Cardiac septum (tissue), 1 donor: ENCODE measurements at regions not wholly inside any gene's neighbourhood (a gene's known extent, or its start where the extent isn't known, plus 50 kb on each side); places are given as distances from the start of the nearest gene placed in this dataset.
"Not testable (repeated sequence)": the region's sequence is repeated elsewhere in the genome, so short reads cannot be mapped to it uniquely, and the experiment has no call there.

Source experiments
- DNase-seq: peaks from one replicate; pipeline ENCODE4 v3.0.0-alpha.2; 2020; ENCODE audit warnings: low spot score
- intact Hi-C: fragments of 100-400 bp; cut with DNase I; formaldehyde crosslinking; loops from one replicate; pipeline ENCODE4 v1.14.0; 2022
- donor health status: DM: no; HTN: no; CAD: no.

DNA sequence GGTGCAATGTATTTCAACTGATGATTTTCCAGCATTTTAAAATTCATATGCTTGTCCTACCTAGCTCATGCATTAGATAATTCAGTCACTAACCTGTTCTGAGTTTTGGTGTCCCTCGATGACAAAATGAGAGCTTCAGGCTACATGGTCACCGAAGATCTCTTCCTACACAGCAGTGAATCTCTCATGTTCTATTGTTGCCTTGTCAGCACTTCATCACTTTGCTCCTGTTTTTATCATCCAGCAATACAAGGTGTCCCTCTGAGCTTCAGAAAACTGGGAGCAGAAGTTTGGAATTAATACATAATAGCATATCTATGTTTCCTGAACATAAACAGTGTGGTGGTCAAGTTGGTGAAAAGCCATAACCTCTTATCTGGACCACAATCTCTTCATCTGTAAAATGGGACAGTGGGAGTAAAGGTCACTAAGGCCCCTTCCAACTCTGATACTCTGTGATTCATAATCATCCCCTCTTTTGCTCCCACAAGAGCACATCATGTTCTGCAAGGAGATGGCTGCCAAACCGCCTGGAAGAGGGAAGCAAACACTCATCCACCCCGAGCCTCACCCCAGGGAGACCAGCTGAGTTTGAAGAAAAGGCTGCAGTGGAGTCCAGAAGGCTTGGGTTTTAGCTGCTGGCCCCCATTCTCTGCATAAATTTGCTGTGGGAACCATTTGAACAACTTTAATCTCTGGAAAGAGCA lies 137.9 kb upstream of the F3 start:
- intact Hi-C loops = no loop called here

DNA sequence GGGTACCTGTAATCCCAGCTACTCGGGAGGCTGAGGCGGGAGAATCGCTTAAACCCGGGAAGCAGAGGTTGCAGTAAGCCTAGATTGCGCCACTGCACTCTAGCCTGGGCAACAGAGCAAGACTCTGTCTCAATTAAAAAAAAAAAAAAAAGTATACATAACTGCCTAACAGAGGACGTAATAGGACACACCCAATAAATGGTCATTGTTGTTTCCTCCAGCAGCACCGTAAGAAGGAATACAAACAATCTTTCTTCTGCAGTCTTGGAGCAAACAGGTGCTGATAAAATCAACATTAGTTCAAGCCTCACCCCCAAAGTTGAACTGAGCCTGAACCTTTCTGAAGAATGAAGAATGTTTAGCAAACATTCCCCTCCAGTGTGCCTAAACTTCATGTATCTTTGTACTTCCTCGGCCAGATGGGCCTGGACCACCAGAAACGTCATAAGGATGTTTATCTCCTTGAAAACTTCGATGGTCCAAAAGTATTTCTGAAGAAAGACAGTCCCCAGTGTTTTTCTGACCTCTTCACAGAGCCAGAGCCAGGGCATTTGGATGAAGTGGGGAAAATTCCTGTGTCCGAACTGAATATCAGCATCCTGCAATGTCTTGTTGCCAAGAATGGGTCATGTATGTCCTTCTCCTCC lies 136.8 kb upstream of the F3 start:
- intact Hi-C loops = no loop called here
- DNase-seq = no peak

More for the DNA sequence above, 137.9 kb upstream of the F3 start:
- DNase-seq = no peak

DNA sequence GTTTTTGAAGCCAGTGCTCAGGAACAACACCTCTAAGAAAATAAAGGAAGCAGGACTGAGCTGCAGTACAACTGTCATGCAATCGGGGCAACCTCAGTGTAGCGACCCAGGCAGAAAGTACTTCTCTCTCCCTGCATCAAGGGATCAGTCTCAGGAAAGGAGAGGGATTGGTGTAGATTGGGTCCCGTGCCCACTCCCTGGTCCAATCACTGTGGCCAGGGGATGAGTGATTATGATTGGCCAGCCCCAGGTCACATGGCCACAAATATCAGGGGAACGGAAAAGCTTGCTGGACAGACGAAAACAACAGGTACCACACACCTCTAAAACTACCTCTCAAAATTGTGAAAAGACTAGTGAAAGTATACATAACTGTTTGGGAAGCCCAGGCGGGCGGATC lies 136.2 kb upstream of the F3 start:
- no peak for DNase-seq
- intact Hi-C loops = no loop called here

DNA sequence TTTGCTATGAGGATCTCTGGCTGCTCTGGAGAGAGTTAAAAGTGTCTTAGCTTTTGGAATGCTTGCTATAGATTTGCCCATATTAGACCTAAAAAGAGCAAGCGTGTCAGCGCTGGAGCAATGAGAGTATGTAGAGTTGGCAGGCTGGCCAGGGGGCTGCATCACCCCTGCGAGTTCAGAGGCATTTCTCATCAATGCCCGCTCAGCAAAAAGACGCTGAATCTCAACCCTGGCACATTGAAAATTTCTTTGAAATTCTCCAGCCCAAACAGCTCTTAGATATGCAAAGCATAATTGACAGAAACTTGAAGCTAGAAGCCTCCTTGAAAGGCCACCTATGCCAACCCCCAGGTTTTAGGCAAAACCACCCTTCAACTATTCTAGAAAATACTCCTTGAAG lies 135.5 kb upstream of the F3 start:
- intact Hi-C loops = no loop called here
- DNase-seq = no peak

DNA sequence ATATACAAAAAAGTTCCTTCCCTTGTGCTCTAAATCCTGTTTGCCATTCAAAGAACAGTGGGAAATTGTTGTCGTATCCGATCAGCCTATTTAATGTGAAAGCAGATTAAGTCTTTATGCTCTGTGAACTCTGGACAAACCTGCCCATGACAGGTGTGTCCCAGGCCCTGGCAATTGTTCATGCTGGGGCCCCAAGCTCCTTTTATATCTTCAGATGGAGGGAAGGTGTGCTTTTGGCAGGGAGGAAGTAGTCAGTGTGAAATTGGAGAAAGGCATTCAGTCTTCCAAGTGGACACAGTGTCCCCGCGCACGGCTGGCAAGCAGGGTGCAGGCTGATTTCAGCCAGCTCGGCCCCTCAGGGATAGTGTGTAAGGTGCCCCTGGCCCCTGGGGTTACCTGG lies 135.1 kb upstream of the F3 start:
- intact Hi-C loops = no loop called here
- DNase-seq = no peak

DNA sequence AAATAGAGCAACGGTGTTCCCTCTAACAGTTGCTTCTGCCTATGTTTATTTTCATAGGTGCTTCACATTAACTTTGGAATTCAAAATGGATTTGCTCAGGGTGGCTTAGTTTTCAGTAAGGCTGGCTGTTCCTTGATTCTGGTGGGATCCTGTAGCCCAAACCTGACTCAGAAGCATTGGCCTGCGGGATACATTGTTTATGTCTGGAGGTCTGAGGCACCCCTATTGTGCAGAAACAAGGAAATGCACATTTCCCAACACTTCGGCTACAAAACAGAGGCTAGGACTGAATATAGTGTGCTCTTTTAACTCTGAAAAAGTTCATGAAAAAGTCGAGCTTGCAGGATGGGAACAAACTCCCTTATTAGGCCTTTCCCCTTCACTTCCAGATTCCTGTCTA lies 133.8 kb upstream of the F3 start:
- no peak for DNase-seq
- intact Hi-C loops = no loop called here

DNA sequence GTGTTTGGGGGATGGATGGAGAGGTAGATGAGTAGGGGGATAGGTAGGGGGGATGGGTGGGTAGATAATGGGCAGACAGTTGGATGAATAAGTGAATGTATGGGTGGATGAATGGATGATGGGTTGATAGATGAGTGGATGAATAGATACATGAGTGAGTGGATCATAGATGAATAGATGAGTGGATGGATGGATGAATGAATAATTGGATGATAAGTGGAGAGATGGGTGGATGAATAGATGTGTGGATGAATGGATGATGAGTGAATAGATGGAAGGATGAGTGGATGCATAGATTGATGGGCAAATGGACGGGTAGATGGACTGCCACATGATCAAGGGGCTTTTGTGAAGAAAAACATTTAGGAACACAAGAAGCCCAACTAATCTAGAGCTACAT lies 133.3 kb upstream of the F3 start:
- DNase-seq = no peak
- intact Hi-C loops = no loop called here

DNA sequence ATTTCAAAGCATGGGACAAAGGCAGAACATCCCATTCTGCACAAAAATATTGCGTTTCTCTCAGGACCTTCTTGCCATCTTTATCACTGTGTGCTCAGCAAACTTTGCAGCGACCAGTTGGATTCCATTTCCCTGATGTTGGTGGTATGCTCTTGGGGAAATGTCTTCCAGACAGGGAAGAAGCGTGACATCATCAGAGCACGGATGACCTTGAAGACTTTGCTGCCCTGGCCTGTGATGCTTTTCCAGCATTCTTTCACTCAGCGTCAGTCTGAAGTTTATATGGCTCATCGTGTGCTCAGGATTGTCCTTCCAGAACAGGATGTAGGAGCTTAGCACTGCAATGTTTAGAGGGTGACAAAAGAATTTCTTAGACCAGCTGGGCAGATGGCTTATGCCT lies 131.4 kb upstream of the F3 start:
- no peak for DNase-seq
- intact Hi-C loops = no loop called here

DNA sequence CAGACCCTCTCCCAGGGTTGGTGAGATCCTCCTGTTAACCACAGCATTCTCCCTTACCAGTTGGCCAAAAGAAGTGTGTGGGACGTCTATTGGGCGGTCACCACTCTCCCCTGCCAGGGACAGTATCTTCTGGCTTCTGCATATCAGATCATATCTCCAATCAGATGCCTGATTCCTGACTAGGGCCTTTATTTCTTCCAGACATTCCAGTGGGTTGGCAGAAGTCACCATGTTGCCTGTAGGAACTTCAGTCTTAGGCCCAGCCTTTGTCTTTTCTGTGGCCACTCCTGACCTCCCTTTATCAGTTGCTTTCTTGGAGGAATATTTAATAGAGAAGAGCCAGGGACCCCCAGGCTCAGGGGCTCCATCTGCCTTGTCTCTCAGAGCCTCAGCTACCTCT lies 130.4 kb upstream of the F3 start:
- intact Hi-C loops = no loop called here
- no peak for DNase-seq

DNA sequence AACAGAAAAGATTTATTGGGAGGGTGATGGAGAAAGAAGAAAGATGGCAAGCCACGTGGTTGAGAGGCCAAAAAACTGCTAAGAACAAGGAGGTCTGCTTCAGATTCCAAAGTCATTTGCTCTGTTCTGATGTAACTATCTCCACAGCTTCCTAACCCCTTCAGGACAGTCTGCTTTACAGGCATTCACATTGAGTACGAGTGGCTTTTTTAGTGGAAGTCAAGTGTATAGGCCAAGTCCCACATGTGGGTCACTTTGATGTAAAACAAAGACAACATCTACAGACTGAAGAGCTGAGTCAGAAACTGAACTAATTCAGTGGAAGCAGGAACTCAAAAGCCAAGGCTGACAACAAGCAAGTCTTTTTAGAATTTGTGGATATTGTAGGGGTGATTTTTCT lies 128.7 kb upstream of the F3 start:
- no peak for DNase-seq
- intact Hi-C loops = no loop called here

DNA sequence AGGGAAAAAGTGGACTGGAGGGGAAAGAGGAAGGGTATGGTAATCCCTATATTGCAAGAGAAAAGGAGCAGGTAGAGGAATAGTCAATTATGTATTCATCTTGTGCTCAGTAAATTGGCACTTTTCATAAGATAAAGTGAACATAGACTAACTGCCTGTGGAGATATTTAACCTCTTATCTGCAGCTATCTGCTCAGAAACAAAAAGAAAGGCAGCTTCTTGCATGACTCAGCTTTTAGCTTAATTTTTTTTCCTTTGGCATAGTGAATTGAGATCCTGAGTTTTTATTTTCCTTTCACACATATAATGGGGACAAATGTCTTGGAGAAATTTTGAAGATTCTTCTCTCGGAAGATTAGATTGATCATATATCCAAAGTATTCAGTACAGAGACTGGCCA lies 127.6 kb upstream of the F3 start:
- intact Hi-C loops = no loop called here

DNA sequence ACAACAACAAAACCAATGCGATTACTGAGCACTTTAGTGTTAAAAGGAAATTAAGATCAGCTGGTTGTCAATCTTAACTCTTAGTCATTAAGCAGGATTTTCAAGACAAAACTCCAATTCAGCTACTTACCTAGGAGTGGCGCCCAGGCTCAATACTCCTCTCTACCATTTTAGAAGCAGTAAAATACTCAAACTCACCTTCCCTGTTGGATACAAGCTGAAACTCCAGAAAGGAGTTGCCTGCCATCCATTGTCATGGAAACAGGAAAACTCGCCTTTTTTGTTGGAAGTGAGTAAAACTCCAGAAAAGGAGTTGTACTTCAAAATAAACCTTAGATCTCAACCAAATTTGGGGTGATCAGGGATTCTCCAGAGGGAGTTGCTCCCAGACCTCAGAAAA lies 127.0 kb upstream of the F3 start:
- DNase-seq = no peak
- intact Hi-C loops = no loop called here

More for the DNA sequence above, 127.6 kb upstream of the F3 start:
- DNase-seq = no peak

DNA sequence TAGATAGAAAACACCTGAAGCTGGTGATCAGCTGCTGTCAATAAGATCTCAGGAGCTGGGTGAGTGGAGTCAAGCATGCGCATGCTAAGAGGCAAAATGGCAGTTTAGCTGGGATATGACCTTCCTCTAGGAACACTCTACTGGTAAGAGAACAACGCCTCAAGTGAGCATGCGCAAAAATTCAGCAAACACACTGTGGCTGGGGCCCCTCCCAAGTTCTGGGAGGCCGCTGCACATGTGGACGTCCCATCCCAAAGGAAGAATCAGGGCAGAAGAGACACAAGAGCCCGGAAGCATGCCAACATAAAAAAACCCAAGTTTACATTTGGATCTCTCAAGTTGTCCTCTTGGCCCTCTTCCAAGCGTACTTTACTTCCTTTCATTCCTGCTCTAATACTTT lies 126.3 kb upstream of the F3 start:
- DNase-seq = no peak
- intact Hi-C loops = no loop called here

DNA sequence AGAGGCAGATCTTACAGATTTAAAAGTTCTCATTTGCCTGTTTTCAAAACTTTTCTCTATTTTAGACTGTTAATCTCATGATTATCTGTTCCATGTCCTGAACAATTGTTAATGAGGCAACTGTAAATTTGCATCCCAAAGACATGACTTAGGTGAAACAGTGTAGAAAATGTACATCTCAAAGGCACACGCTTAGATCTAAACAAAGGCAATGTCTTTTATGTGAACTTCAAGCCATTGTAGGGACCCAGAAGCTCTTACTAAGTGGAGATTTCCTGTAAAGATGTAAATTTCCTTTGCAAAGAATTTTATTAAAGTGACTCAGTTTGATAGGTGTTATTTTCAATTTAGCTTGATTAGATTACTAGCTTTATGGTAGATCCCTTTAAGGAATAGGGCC lies 125.2 kb upstream of the F3 start:
- no peak for DNase-seq
- intact Hi-C loops = no loop called here

DNA sequence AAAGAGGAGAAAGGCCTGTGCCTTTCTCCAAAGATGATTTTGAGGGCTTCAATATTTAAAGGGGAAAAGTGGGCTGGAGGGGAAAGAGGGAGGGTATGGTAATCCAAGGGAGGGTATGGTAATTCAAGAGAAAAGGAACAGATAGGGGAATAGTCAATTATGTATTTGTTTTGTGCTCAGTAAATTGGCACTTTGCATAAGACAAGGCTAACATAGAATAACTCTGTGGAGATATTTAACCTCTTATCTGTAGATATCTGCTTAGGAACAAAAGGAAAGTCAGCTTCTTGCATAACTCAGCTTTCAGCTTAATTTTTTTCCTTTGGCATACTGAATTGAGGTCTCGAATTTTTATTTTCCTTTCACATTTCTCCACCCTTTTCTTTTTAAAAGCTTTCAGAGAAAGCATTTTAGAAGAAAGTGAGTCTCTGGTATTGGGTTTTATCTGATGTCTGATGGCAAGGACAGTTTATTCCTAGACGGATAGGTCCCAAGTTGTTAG lies 119.9 kb upstream of the F3 start:
- no peak for DNase-seq
- intact Hi-C loops = no loop called here

DNA sequence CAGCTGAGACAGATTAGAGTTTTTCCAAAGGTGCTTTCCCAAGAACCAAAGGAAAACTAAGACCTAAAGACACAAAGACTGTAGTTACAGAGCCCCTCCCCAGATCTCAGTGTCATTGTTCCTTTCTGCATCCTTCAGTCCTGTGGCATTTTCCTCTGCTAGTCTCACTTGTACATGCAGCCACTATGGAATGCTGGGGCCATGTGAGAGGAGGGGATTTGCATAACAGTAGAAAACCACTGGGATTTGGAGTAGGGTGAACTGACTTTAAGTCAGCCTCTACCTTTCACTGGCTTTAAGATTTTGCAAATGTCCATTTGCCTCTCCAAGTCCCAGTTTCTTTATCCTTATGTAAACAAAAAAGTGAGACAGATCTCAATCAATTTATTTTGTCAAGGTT lies 119.4 kb upstream of the F3 start:
- intact Hi-C loops = no loop called here

DNA sequence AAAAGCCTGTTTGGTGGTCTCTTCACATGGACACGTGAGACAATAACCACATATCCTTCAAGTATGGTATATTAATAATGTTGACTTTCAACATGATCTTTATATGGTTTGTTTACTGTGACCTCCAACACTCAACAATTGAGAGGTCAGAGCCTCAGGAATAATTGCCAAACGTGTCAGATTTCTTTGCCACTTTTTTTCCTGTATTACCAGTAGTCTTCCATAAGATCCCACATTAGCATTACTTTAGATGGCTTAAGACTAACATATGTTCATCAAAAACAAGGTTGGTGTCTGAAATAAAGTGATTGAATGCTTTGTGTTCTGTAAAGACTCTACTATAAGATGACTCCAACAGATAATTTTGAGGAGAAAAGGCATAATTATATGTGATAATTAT lies 118.7 kb upstream of the F3 start:
- intact Hi-C loops = no loop called here
- DNase-seq = no peak

More for the DNA sequence above, 119.4 kb upstream of the F3 start:
- no peak for DNase-seq

DNA sequence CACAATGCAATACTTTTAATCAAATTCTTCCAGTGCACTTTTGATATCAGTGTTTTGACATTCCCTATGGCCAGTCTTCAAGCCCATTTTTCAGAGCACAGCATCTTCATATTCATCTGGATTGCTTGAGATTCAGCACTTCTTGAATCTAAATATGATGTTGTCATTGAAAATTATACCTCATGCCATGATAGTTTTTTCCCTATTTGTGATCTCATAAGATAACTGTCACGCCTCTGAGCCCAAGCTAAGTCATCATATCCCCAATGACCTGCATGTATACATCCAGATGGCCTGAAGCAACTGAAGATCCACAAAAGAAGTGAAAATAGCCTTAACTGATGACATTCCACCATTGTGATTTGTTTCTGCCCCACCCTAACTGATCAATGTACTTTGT lies 117.6 kb upstream of the F3 start:
- not testable (repeated sequence) for DNase-seq
- intact Hi-C loops = loop anchor here (2.0 to 5.0 kb wide), 2 partner anchors 117 to 144 kb away; partner anchors contain the start of gene F3

DNA sequence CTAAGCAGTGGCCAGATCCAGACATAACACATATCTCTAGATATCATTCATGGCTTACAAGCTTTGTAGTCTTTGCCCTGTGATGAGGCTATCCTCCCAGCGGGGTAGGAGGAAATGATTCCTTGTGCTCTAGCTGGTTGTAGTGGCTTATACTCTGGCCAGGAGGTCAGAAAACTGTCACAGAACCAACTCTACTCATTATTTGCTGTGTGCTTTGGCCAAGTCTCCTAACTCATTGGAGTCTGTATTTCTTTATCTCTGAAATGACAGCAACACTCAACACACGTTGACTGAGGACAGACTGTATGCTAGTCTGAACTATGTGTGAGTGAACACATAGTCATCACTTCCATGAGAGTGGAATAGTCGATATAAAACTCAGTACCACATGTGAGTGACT lies 116.7 kb upstream of the F3 start:
- intact Hi-C loops = loop anchor here (2.0 to 5.0 kb wide), 2 partner anchors 116 to 145 kb away; partner anchors contain the start of gene F3
- DNase-seq = no peak

DNA sequence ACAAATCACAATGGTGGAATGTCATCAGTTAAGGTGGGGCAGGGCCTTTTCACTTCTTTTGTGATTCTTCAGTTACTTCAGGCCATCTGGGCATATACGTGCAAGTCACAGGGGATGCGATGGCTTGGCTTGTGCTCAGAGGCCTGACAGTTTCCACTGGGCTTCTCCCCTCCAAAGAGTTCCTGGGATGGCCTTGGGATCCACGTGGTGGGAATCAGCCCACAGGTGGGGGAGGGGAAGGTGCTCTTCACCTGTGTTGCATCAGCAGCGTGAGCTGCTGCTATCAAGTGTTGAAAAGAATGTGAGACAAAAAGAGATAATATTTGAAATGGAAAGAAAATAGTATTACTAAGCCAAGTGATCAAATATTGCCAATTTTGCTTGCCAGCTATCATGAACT lies 116.2 kb upstream of the F3 start:
- intact Hi-C loops = loop anchor here (2.0 to 5.0 kb wide), 2 partner anchors 115 to 145 kb away; partner anchors contain the start of gene F3
- DNase-seq = not testable (repeated sequence)

DNA sequence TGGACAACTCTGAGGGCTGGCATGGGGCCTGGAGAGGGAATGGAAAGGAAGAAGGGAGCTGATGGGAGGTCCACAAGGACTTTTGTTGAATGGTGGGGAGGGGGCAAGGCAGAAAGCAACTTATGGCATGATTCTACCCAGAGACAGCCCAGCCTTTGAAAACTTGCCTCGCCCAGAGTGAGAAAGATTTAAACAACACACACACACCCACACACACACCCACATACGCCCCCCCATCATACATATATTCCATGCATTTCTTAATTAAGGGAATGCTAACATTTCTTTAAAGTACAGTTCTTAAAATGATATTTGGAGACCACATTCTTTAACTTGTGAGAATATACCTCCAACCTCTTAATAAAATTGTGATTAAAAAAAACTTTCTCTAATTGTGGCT lies 115.4 kb upstream of the F3 start:
- no peak for DNase-seq
- intact Hi-C loops = loop anchor here (5.0 kb wide), 1 partner anchor 115 kb away; the partner anchor contains the start of gene F3
